HFFc6 (cell line): ENCODE measurements at regions not wholly inside any gene's neighbourhood (a gene's known extent, or its start where the extent isn't known, plus 50 kb on each side); places are given as distances from the start of the nearest gene placed in this dataset.

Experiments used
- DNase-seq: peaks from one replicate; pipeline ENCODE4 v3.0.0-alpha.2; 2018
- H3K27ac Mint-ChIP-seq: 2 replicates; pipeline ENCODE4 v1.8.0; 2020; ENCODE audit warnings: mild to moderate bottlenecking, mixed read lengths
- H3K27me3 Mint-ChIP-seq: 2 replicates; pipeline ENCODE4 v1.8.0; 2021; ENCODE audit warnings: mild to moderate bottlenecking, moderate library complexity, mixed read lengths; ENCODE audit not compliant: insufficient read depth
- H3K36me3 Mint-ChIP-seq: 2 replicates; pipeline ENCODE4 v1.8.0; 2021; ENCODE audit warnings: low read depth, mixed read lengths
- H3K4me1 Mint-ChIP-seq: 2 replicates; pipeline ENCODE4 v1.8.0; 2020; ENCODE audit warnings: low read depth, mixed read lengths
- H3K4me3 Mint-ChIP-seq: 2 replicates; pipeline ENCODE4 v1.8.0; 2020; ENCODE audit warnings: mild to moderate bottlenecking, moderate library complexity, mixed read lengths
- H3K9me3 Mint-ChIP-seq: 2 replicates; pipeline ENCODE4 v1.8.0; 2020; ENCODE audit warnings: mild to moderate bottlenecking, mixed read lengths
- TF ChIP-seq, protein P1 (sequence below): fragments of 200-600 bp; sonication (generic); IDR thresholded peaks from 2 replicates; pipeline ENCODE4 v1.5.0; 2021; ENCODE audit warnings: antibody characterized with exemption, mild to moderate bottlenecking

DNA sequence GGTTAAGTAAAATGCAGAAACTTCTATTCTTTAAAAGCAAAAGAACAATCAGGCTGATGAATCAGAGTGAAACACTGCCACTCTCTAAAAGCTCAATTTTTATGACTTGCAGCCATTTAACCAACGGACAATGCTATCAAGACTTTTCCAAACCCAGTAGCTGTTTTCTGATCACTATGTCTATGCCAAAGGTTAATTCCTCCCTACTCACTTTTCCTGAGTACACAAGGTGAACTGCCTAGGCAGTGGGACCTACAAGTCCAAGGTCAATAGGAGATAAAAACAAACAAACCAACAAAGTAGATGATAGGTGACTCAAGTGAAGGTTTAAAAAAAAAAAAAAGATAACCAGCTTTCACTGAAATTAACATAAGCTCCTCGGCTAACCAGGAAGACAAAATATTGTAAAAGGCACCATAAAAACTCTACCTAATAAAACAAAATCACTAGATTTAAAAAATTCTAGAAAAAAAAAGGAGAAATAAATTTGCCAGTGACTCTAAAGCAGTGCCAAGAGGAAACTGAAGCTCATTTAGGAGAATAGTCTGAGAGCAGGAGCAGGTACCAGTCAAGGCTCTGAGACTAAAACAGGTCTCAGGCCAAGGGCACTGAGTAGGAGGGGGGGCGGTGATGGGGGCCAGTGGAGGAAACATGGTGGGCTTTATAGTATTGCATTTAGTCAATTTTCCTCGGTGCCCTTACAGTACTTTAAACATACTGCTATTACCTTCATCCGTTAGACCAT lies 134.1 kb upstream of the DLGAP1 start:
- Mint-ChIP-seq H3K4me3 (no peak overlapping the region), H3K4me1 (no peaks in the 10 kb centered on the region), H3K9me3 (peaks cover 26% of the 10 kb centered on the region), H3K36me3 (peaks cover 4% of the 10 kb centered on the region; the same call in 1 of the 2 replicates), H3K27ac (no peak overlapping the region), H3K27me3 (no peaks in the 10 kb centered on the region)
- TF ChIP-seq, protein P1, sequence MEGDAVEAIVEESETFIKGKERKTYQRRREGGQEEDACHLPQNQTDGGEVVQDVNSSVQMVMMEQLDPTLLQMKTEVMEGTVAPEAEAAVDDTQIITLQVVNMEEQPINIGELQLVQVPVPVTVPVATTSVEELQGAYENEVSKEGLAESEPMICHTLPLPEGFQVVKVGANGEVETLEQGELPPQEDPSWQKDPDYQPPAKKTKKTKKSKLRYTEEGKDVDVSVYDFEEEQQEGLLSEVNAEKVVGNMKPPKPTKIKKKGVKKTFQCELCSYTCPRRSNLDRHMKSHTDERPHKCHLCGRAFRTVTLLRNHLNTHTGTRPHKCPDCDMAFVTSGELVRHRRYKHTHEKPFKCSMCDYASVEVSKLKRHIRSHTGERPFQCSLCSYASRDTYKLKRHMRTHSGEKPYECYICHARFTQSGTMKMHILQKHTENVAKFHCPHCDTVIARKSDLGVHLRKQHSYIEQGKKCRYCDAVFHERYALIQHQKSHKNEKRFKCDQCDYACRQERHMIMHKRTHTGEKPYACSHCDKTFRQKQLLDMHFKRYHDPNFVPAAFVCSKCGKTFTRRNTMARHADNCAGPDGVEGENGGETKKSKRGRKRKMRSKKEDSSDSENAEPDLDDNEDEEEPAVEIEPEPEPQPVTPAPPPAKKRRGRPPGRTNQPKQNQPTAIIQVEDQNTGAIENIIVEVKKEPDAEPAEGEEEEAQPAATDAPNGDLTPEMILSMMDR, result no peak
- DNase-seq, result no peak

DNA sequence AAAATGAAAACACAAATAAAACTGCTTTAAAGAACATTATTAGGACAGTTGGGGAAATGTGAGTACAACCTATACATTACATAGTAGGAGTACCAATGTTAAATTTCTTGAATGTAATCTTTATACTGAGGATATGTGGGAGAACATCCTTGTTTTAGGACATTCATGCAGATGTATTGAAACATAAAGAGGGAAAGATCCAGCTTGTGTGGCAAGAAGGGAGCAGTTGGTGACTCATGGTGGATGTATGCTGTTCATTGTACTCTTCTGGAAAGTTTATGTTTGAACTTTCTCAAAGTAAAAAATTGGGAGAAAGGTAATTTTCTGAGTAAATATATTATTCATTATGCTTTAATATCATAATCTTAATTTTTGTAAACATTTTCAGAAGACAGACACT lies 132.1 kb upstream of the DLGAP1 start:
- TF ChIP-seq, protein P1, result no peak
- no peak overlapping the region for H3K27ac Mint-ChIP-seq
- peaks cover 4% of the 10 kb centered on the region; the same call in 1 of the 2 replicates for H3K36me3 Mint-ChIP-seq
- H3K27me3 Mint-ChIP-seq, result no peaks in the 10 kb centered on the region
- H3K9me3 Mint-ChIP-seq, result peaks cover 32% of the 10 kb centered on the region
- no peaks in the 10 kb centered on the region for H3K4me1 Mint-ChIP-seq
- H3K4me3 Mint-ChIP-seq, result no peak overlapping the region
- DNase-seq, result no peak

DNA sequence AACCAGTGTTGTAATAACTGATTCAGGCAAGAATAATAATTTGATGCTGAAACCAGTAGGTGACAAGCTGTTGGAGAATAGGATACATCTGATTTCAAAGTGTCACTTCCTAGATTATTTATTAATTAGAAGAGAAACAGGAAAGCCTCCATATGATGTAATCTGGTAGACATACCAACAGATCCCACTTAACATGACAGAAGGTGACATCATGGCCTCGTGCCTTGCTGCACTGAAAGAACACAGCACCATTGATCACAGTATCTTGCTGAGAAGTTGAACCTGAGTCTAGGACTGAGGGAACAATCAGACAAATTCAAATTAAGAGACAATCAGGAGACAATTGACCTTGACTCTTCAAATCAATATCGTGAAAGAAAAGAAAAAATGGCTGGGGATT lies 131.6 kb upstream of the DLGAP1 start:
- no peak for DNase-seq
- H3K4me3 Mint-ChIP-seq, result no peak overlapping the region
- H3K27ac Mint-ChIP-seq, result no peak overlapping the region
- H3K4me1 Mint-ChIP-seq, result no peaks in the 10 kb centered on the region
- H3K36me3 Mint-ChIP-seq, result peaks cover 4% of the 10 kb centered on the region; the same call in 1 of the 2 replicates
- H3K27me3 Mint-ChIP-seq, result no peaks in the 10 kb centered on the region
- peaks cover 35% of the 10 kb centered on the region for H3K9me3 Mint-ChIP-seq
- TF ChIP-seq, protein P1, result no peak

DNA sequence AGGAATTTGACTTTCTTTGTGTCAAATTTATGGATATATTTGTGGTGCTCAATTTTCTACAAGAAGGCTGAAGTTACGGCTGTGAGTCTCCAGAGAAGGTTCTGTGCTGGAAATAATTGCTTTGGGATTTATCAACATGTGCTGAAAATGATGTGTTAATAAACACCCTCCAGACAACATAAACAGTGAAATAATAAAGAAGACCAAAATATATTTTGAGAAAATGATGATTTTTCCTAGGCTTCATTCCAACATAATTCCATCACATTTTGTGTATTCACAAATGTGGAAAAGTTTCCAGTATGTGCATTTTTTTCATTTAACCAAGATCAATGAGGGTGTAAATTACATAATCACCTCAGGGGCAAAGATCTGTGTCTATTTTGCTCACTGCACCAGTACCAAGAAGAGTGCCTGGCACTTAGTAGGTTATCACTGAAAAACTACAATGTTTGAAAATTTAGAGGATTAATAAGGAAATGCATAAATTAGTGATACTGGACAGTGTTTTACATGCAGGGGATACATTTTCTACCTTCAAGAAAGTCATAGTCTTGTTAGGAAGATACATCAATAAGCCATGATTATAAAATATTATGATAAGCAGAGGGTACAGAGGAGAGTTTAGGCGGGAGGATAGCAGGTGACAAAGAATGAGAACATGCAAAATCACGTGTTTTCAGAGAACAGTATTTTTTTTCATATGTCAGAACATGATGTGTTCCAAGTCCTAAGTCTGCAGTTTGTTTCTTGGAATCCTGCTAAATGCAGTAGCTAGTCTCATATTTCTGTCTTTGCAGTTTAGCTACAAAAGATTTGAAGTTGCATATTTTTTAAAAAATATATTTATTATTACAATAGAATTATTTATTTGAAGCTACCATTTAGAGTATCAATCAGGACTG lies 127.6 kb upstream of the DLGAP1 start:
- no peak overlapping the region for H3K4me3 Mint-ChIP-seq
- DNase-seq, result no peak
- TF ChIP-seq, protein P1, result no peak
- peaks cover 43% of the 10 kb centered on the region for H3K9me3 Mint-ChIP-seq
- no peaks in the 10 kb centered on the region; the same call in 1 of the 2 replicates for H3K36me3 Mint-ChIP-seq
- H3K27ac Mint-ChIP-seq, result no peak overlapping the region
- H3K27me3 Mint-ChIP-seq, result no peaks in the 10 kb centered on the region
- H3K4me1 Mint-ChIP-seq, result no peaks in the 10 kb centered on the region

DNA sequence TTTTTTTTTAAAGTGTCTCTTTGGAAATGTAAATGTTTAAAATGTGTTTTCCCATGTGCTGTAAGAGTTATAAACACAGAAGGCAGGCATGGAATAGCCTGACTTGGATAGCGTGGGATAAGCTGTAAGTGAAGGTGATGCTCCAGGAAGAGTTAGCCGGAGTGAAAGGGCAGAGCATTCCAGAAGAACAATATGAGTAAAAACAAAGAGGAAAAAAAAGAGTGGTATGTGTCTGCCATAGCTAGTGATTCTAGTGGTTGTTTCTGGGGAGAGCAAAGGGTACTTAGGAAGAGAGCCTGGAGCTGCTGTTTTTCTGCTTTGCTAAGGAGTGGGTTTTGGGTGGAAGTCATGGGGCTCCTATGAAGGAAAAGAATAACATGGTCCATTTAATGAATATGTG lies 126.9 kb upstream of the DLGAP1 start:
- no peaks in the 10 kb centered on the region; the same call in 1 of the 2 replicates for H3K36me3 Mint-ChIP-seq
- H3K9me3 Mint-ChIP-seq, result peaks cover 48% of the 10 kb centered on the region
- no peak for DNase-seq
- TF ChIP-seq, protein P1, result no peak
- H3K4me1 Mint-ChIP-seq, result no peaks in the 10 kb centered on the region
- H3K27ac Mint-ChIP-seq, result no peak overlapping the region
- H3K4me3 Mint-ChIP-seq, result no peak overlapping the region
- H3K27me3 Mint-ChIP-seq, result no peaks in the 10 kb centered on the region
